ENCODE measurements at regions not wholly inside any gene's neighbourhood (a gene's known extent, or its start where the extent isn't known, plus 50 kb on each side); places are given as distances from the start of the nearest gene placed in this dataset.

GRCh38 chr20:60139663-60140446 lies 181.6 kb downstream of the CDH26 start:
- no peaks in the 10 kb centered on the region for H3K36me3 Mint-ChIP-seq (ENCODE audit: low read depth)
- no peak for DNase-seq

GRCh38 chr20:60142587-60142986 lies 184.4 kb downstream of the CDH26 start:
- H3K36me3 Mint-ChIP-seq (ENCODE audit: low read depth), result no peaks in the 10 kb centered on the region
- no peak overlapping the region for H3K27ac Mint-ChIP-seq
- peaks cover 5% of the 10 kb centered on the region for H3K4me1 Mint-ChIP-seq
- H3K27me3 Mint-ChIP-seq, result peaks cover 21% of the 10 kb centered on the region
- H3K4me3 Mint-ChIP-seq, result no peak overlapping the region
- DNase-seq (no peak), ATAC-seq (no peak)
- no peaks in the 10 kb centered on the region for H3K9me3 ChIP-seq (ENCODE audit: control insufficient read depth, low read length, poor library complexity, severe bottlenecking)

More at GRCh38 chr20:60139663-60140446, 181.6 kb downstream of the CDH26 start:
- Mint-ChIP-seq H3K4me3 (no peak overlapping the region), H3K4me1 (peaks cover 5% of the 10 kb centered on the region), H3K27ac (no peak overlapping the region), H3K27me3 (peaks cover 15% of the 10 kb centered on the region)
- no peaks in the 10 kb centered on the region for H3K9me3 ChIP-seq (ENCODE audit: control insufficient read depth, low read length, poor library complexity, severe bottlenecking)
- ATAC-seq, result no peak

GRCh38 chr20:60143261-60143842 lies 185.1 kb downstream of the CDH26 start:
- H3K36me3 Mint-ChIP-seq (ENCODE audit: low read depth), result no peaks in the 10 kb centered on the region
- H3K4me1 Mint-ChIP-seq, result peaks cover 5% of the 10 kb centered on the region
- H3K27ac Mint-ChIP-seq, result no peak overlapping the region
- no peak overlapping the region for H3K4me3 Mint-ChIP-seq
- ATAC-seq (no peak), DNase-seq (no peak)
- H3K9me3 ChIP-seq (ENCODE audit: control insufficient read depth, low read length, poor library complexity, severe bottlenecking), result no peaks in the 10 kb centered on the region
- H3K27me3 Mint-ChIP-seq, result peaks cover 21% of the 10 kb centered on the region

GRCh38 chr20:60144404-60144803 lies 186.2 kb downstream of the CDH26 start:
- peaks cover 5% of the 10 kb centered on the region for H3K4me1 Mint-ChIP-seq
- ATAC-seq (no peak), DNase-seq (no peak)
- no peak overlapping the region for H3K4me3 Mint-ChIP-seq
- H3K27me3 Mint-ChIP-seq, result peaks cover 21% of the 10 kb centered on the region
- no peaks in the 10 kb centered on the region for H3K9me3 ChIP-seq (ENCODE audit: control insufficient read depth, low read length, poor library complexity, severe bottlenecking)
- H3K36me3 Mint-ChIP-seq (ENCODE audit: low read depth), result no peaks in the 10 kb centered on the region
- H3K27ac Mint-ChIP-seq, result no peak overlapping the region

GRCh38 chr20:60144974-60145527 lies 186.8 kb downstream of the CDH26 start:
- ATAC-seq, result no peak
- H3K4me1 Mint-ChIP-seq, result peaks cover 5% of the 10 kb centered on the region

GRCh38 chr20:60147004-60147403 lies 188.8 kb downstream of the CDH26 start:
- Mint-ChIP-seq H3K27ac (no peak overlapping the region), H3K4me3 (no peak overlapping the region), H3K4me1 (peaks cover 5% of the 10 kb centered on the region), H3K27me3 (peaks cover 12% of the 10 kb centered on the region), H3K36me3 (ENCODE audit: low read depth) (no peaks in the 10 kb centered on the region)
- DNase-seq (no peak), ATAC-seq (no peak)
- no peaks in the 10 kb centered on the region for H3K9me3 ChIP-seq (ENCODE audit: control insufficient read depth, low read length, poor library complexity, severe bottlenecking)

More at GRCh38 chr20:60144974-60145527, 186.8 kb downstream of the CDH26 start:
- H3K27ac Mint-ChIP-seq, result no peak overlapping the region
- H3K9me3 ChIP-seq (ENCODE audit: control insufficient read depth, low read length, poor library complexity, severe bottlenecking), result no peaks in the 10 kb centered on the region
- H3K36me3 Mint-ChIP-seq (ENCODE audit: low read depth), result no peaks in the 10 kb centered on the region
- peaks cover 21% of the 10 kb centered on the region for H3K27me3 Mint-ChIP-seq
- no peak overlapping the region for H3K4me3 Mint-ChIP-seq
- DNase-seq, result no peak

GRCh38 chr20:60148885-60149284 lies 190.7 kb downstream of the CDH26 start:
- no peak for ATAC-seq
- no peak for DNase-seq
- Mint-ChIP-seq H3K4me3 (no peak overlapping the region), H3K27ac (no peak overlapping the region), H3K36me3 (ENCODE audit: low read depth) (no peaks in the 10 kb centered on the region), H3K27me3 (peaks cover 6% of the 10 kb centered on the region), H3K4me1 (peaks cover 3% of the 10 kb centered on the region)
- H3K9me3 ChIP-seq (ENCODE audit: control insufficient read depth, low read length, poor library complexity, severe bottlenecking), result no peaks in the 10 kb centered on the region

- Mint-ChIP-seq H3K27me3 (no peaks in the 10 kb centered on the region), H3K4me1 (no peaks in the 10 kb centered on the region), H3K36me3 (ENCODE audit: low read depth) (no peaks in the 10 kb centered on the region), H3K4me3 (no peak overlapping the region), H3K27ac (no peak overlapping the region)
- no peaks in the 10 kb centered on the region for H3K9me3 ChIP-seq (ENCODE audit: control insufficient read depth, low read length, poor library complexity, severe bottlenecking)
- no peak for ATAC-seq
- no peak for DNase-seq
These were observed 194.6 kb downstream of the CDH26 start for GRCh38 chr20:60152792-60153191.

- no peak overlapping the region for H3K27ac Mint-ChIP-seq
- no peaks in the 10 kb centered on the region for H3K9me3 ChIP-seq (ENCODE audit: control insufficient read depth, low read length, poor library complexity, severe bottlenecking)
- DNase-seq (no peak), ATAC-seq (no peak)
- no peaks in the 10 kb centered on the region for H3K4me1 Mint-ChIP-seq
- H3K4me3 Mint-ChIP-seq, result no peak overlapping the region
- H3K27me3 Mint-ChIP-seq, result peaks cover 13% of the 10 kb centered on the region
- no peaks in the 10 kb centered on the region for H3K36me3 Mint-ChIP-seq (ENCODE audit: low read depth)
These were observed 202.4 kb downstream of the CDH26 start for GRCh38 chr20:60160451-60161145.

GRCh38 chr20:60167812-60168211 lies 209.6 kb downstream of the CDH26 start:
- no peak overlapping the region for H3K27ac Mint-ChIP-seq
- ATAC-seq (no peak), DNase-seq (no peak)
- H3K4me1 Mint-ChIP-seq, result no peaks in the 10 kb centered on the region
- H3K36me3 Mint-ChIP-seq (ENCODE audit: low read depth), result no peaks in the 10 kb centered on the region
- H3K9me3 ChIP-seq (ENCODE audit: control insufficient read depth, low read length, poor library complexity, severe bottlenecking), result no peaks in the 10 kb centered on the region
- H3K27me3 Mint-ChIP-seq, result peaks cover 7% of the 10 kb centered on the region
- H3K4me3 Mint-ChIP-seq, result no peak overlapping the region

- H3K27me3 Mint-ChIP-seq, result peaks cover 4% of the 10 kb centered on the region
- no peak overlapping the region for H3K4me3 Mint-ChIP-seq
These were observed 210.7 kb downstream of the CDH26 start for GRCh38 chr20:60168963-60169362.

GRCh38 chr20:60170116-60170515 lies 211.9 kb downstream of the CDH26 start:
- Mint-ChIP-seq H3K4me1 (no peaks in the 10 kb centered on the region), H3K4me3 (no peak overlapping the region), H3K36me3 (ENCODE audit: low read depth) (no peaks in the 10 kb centered on the region), H3K27ac (no peak overlapping the region), H3K27me3 (peaks cover 4% of the 10 kb centered on the region)
- no peaks in the 10 kb centered on the region for H3K9me3 ChIP-seq (ENCODE audit: control insufficient read depth, low read length, poor library complexity, severe bottlenecking)
- DNase-seq, result no peak
- no peak for ATAC-seq

More at GRCh38 chr20:60168963-60169362, 210.7 kb downstream of the CDH26 start:
- no peaks in the 10 kb centered on the region for H3K9me3 ChIP-seq (ENCODE audit: control insufficient read depth, low read length, poor library complexity, severe bottlenecking)
- ATAC-seq (no peak), DNase-seq (no peak)
- Mint-ChIP-seq H3K27ac (no peak overlapping the region), H3K4me1 (no peaks in the 10 kb centered on the region), H3K36me3 (ENCODE audit: low read depth) (no peaks in the 10 kb centered on the region)

- no peak for DNase-seq
- H3K4me1 Mint-ChIP-seq, result no peaks in the 10 kb centered on the region
These were observed 213.1 kb downstream of the CDH26 start for GRCh38 chr20:60171313-60171712.

More at GRCh38 chr20:60171313-60171712, 213.1 kb downstream of the CDH26 start:
- Mint-ChIP-seq H3K36me3 (ENCODE audit: low read depth) (no peaks in the 10 kb centered on the region), H3K27me3 (peaks cover 4% of the 10 kb centered on the region), H3K27ac (no peak overlapping the region), H3K4me3 (no peak overlapping the region)
- ATAC-seq, result no peak
- H3K9me3 ChIP-seq (ENCODE audit: control insufficient read depth, low read length, poor library complexity, severe bottlenecking), result no peaks in the 10 kb centered on the region
